ENCODE measurements at regions not wholly inside any gene's neighbourhood (a gene's known extent, or its start where the extent isn't known, plus 50 kb on each side); places are given as distances from the start of the nearest gene placed in this dataset.

- ChIA-PET POLR2A (ENCODE audit: low non-redundant PET) (no interaction called here), CTCF (interaction anchor here (0.5 kb wide), 1 partner anchor 31 kb away, joined by 4 read pairs; no protein-coding TSS in a partner anchor)
- H3K27ac ChIP-seq, result no peak overlapping the region
- no peak for DNase-seq (ENCODE audit: low spot score)
- TF ChIP-seq, protein P1, sequence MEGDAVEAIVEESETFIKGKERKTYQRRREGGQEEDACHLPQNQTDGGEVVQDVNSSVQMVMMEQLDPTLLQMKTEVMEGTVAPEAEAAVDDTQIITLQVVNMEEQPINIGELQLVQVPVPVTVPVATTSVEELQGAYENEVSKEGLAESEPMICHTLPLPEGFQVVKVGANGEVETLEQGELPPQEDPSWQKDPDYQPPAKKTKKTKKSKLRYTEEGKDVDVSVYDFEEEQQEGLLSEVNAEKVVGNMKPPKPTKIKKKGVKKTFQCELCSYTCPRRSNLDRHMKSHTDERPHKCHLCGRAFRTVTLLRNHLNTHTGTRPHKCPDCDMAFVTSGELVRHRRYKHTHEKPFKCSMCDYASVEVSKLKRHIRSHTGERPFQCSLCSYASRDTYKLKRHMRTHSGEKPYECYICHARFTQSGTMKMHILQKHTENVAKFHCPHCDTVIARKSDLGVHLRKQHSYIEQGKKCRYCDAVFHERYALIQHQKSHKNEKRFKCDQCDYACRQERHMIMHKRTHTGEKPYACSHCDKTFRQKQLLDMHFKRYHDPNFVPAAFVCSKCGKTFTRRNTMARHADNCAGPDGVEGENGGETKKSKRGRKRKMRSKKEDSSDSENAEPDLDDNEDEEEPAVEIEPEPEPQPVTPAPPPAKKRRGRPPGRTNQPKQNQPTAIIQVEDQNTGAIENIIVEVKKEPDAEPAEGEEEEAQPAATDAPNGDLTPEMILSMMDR (conservative IDR thresholded peaks at IDR 0.05; ENCODE audit: low read depth), result no peak; the same call in 1 of the 2 replicates
Measured at GRCh38 chr7:46776790-46777189, 805.1 kb downstream of the TNS3 start.

DNA sequence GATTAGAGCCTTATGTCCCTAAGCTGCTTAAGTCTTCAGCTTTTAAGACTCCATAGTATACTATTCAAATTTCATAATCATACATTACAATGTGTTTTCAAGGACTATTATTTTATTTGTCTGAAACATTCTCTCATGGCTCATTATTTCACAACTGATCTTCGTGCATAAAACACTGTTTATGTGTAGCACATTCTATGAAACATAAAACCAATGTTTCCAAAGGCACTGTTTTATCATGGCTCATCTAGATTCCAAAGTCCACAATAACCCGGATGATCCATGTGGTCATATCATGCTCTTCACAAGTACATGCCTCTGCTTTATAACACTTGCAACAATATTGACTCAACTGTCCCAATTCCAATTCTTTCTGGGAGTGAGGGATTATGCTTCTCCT is 806.1 kb downstream of the TNS3 start:
- DNase-seq (ENCODE audit: low spot score), result no peak
- TF ChIP-seq, protein P1 (conservative IDR thresholded peaks at IDR 0.05; ENCODE audit: low read depth), result no peak
- CTCF ChIA-PET, result no interaction called here
- POLR2A ChIA-PET (ENCODE audit: low non-redundant PET), result no interaction called here
- no peak overlapping the region for H3K27ac ChIP-seq

GRCh38 chr7:46775020-46775419 is 806.9 kb downstream of the TNS3 start:
- H3K27ac ChIP-seq, result no peak overlapping the region
- ChIA-PET POLR2A (ENCODE audit: low non-redundant PET) (no interaction called here), CTCF (no interaction called here)
- TF ChIP-seq, protein P1 (conservative IDR thresholded peaks at IDR 0.05; ENCODE audit: low read depth), result no peak
- no peak for DNase-seq (ENCODE audit: low spot score)

GRCh38 chr7:46774515-46774914 is 807.4 kb downstream of the TNS3 start:
- ChIA-PET POLR2A (ENCODE audit: low non-redundant PET) (no interaction called here), CTCF (no interaction called here)
- no peak for DNase-seq (ENCODE audit: low spot score)
- TF ChIP-seq, protein P1 (conservative IDR thresholded peaks at IDR 0.05; ENCODE audit: low read depth), result no peak
- no peak overlapping the region for H3K27ac ChIP-seq

DNA sequence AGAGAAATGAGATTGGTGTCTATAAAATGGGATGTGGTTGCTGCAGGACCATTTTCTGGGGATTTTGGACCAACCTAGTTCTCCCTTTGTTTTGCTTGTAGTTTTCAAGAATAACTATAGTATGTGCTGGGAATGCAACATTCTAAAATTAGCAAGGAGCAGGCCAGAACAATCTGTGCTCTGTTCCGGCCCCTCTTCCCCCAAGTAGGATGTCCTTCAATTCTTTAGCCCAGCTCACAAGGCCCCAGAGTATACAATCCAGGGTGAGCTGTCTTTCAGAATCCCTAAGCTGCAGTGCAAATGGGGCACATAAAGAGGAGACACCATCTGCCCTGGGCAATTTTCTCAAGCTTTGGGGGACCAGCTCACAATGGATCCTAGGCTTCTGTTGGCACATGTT is 809.1 kb downstream of the TNS3 start:
- CTCF ChIA-PET, result interaction anchor here (0.6 kb wide), 1 partner anchor 155 kb away, joined by 3 read pairs; no protein-coding TSS in a partner anchor
- H3K27ac ChIP-seq, result no peak overlapping the region
- TF ChIP-seq, protein P1 (conservative IDR thresholded peaks at IDR 0.05; ENCODE audit: low read depth), result no peak
- DNase-seq (ENCODE audit: low spot score), result no peak
- POLR2A ChIA-PET (ENCODE audit: low non-redundant PET), result no interaction called here

DNA sequence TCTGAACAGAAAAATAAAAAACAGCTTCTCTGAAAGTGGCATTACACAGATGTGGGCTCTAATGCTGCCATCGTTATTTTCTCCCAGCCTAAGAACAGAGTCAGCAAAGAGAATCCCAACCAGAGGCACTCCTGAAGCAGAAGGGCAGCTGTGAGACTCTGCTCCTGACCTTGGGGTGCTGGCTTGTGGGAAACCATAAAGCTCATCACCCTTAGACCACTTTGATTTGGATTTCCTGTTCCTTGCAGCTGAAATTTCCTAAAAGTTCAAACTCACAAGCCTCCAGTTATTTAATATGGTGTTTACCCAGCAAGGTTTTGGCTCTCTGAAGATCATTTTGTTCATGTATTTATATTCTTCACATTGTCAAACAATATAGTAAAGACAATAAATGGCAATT is 814.8 kb downstream of the TNS3 start:
- TF ChIP-seq, protein P1 (conservative IDR thresholded peaks at IDR 0.05; ENCODE audit: low read depth), result no peak
- DNase-seq (ENCODE audit: low spot score), result no peak
- no peak overlapping the region for H3K27ac ChIP-seq
- POLR2A ChIA-PET (ENCODE audit: low non-redundant PET), result no interaction called here
- CTCF ChIA-PET, result no interaction called here

All from RWPE1 (cell line).